B cell (primary cell): ENCODE measurements at regions not wholly inside any gene's neighbourhood (a gene's known extent, or its start where the extent isn't known, plus 50 kb on each side); places are given as distances from the start of the nearest gene placed in this dataset.

ENCODE experiments used
- ATAC-seq: fragments of 200-7000 bp; cut with Tn5 transposase; one replicate; pipeline ENCODE4 v1.10.0; 2021; ENCODE audit warnings: low read depth, mild to moderate bottlenecking, moderate number of reproducible peaks, moderate library complexity
- CTCF ChIA-PET: fragments of 350-600 bp; sonication (Branson Sonifier 250); formaldehyde crosslinking; loops from one replicate; lab custom pipeline; 2021; ENCODE audit warnings: antibody characterized with exemption, inconsistent platforms; lab: Charles Lee
- POLR2A ChIA-PET: fragments of 350-600 bp; sonication (Branson Sonifier 250); formaldehyde crosslinking; loops from one replicate; lab custom pipeline; 2021; ENCODE audit warnings: antibody characterized with exemption; lab: Charles Lee
- DNase-seq: peaks from one replicate; pipeline ENCODE4 v3.0.0; 2013
- H2AFZ ChIP-seq: 2 replicates; pipeline ENCODE4 v1.6.1; 2012; ENCODE audit warnings: mild to moderate bottlenecking, low read depth, low read length; ENCODE audit not compliant: insufficient read depth, poor library complexity, severe bottlenecking
- H3K27ac ChIP-seq, 2 donors: 1 replicate in 1 of 2; 2 replicates in 1 of 2; pipeline ENCODE4 v1.5.1; 2012 to 2013; ENCODE audit warnings: low read length in 2 of 2, mild to moderate bottlenecking in 2 of 2, moderate library complexity in 1 of 2
- H3K27me3 ChIP-seq, 4 experiments: fragments of 200-600 bp in 1 of 4; sonication (generic) in 1 of 4; replicated peaks in 1 of 4; 1 replicate in 2 of 4; 2 replicates in 2 of 4; pipeline versions ENCODE4 v1.6.1 to v1.7.0; 2013 to 2016; ENCODE audit warnings: low read length in 3 of 4, mild to moderate bottlenecking in 2 of 4, mixed read lengths in 1 of 4, moderate library complexity in 1 of 4; ENCODE audit not compliant: insufficient read depth in 4 of 4, control insufficient read depth in 3 of 4; ENCODE audit errors: control extremely low read depth in 1 of 4
- H3K36me3 ChIP-seq, 2 experiments: replicated peaks in 1 of 2; 1 replicate in 1 of 2; 2 replicates in 1 of 2; pipeline versions ENCODE4 v1.6.1 to v1.7.1; 2013; ENCODE audit warnings: low read length in 1 of 2; ENCODE audit not compliant: insufficient read depth in 2 of 2, control insufficient read depth in 1 of 2; ENCODE audit errors: control extremely low read depth in 1 of 2, extremely low read depth in 1 of 2
- H3K4me1 ChIP-seq, 2 donors: fragments of 200-600 bp in 1 of 2; sonication (generic) in 1 of 2; 1 replicate in 1 of 2; 2 replicates in 1 of 2; pipeline versions ENCODE4 v1.5.1 to v1.6.1; 2013 to 2017; ENCODE audit warnings: low read length in 2 of 2; ENCODE audit not compliant: control insufficient read depth in 2 of 2, insufficient read depth in 2 of 2
- H3K4me2 ChIP-seq: replicated peaks from 2 replicates; pipeline ENCODE3; 2012; ENCODE audit warnings: mild to moderate bottlenecking, low read depth, low read length; ENCODE audit not compliant: poor library complexity, severe bottlenecking
- H3K4me3 ChIP-seq, 5 experiments: fragments of 200-600 bp in 1 of 5; sonication (generic) in 1 of 5; 1 replicate in 3 of 5; 2 replicates in 2 of 5; pipeline versions ENCODE4 v1.5.1 to v1.7.0; 2011 to 2016; ENCODE audit warnings: low read length in 4 of 5, mild to moderate bottlenecking in 4 of 5, low read depth in 2 of 5, control low read depth in 1 of 5, moderate library complexity in 1 of 5; ENCODE audit not compliant: insufficient read depth in 1 of 5; ENCODE audit errors: control extremely low read depth in 1 of 5, extremely low read depth in 1 of 5
- H3K79me2 ChIP-seq: fragments of 200-600 bp; sonication (generic); one replicate; pipeline ENCODE4 v1.6.0; 2016; ENCODE audit warnings: low read length; ENCODE audit not compliant: control insufficient read depth, insufficient read depth
- H3K9ac ChIP-seq: fragments of 200-600 bp; sonication (generic); 2 replicates; pipeline ENCODE4 v1.6.1; 2017; ENCODE audit warnings: mild to moderate bottlenecking, low read length, moderate library complexity
- H3K9me3 ChIP-seq, 3 donors: one replicate each; pipeline versions ENCODE4 v1.6.1 to v1.7.1; 2013; ENCODE audit warnings: low read length in 2 of 3; ENCODE audit not compliant: control insufficient read depth in 2 of 3, insufficient read depth in 1 of 3; ENCODE audit errors: control extremely low read depth in 1 of 3
- H4K20me1 ChIP-seq: 2 replicates; pipeline ENCODE4 v1.6.0; 2012; ENCODE audit warnings: mild to moderate bottlenecking, low read length; ENCODE audit not compliant: insufficient read depth, control insufficient read depth, poor library complexity, severe bottlenecking
- H3K27ac Mint-ChIP-seq: one replicate; pipeline ENCODE4 v1.8.0; 2021; ENCODE audit warnings: mixed read lengths
- H3K27me3 Mint-ChIP-seq: one replicate; pipeline ENCODE4 v1.8.0; 2021; ENCODE audit warnings: mixed read lengths
- H3K4me1 Mint-ChIP-seq: one replicate; pipeline ENCODE4 v1.8.0; 2021; ENCODE audit warnings: mixed read lengths
- H3K4me3 Mint-ChIP-seq: one replicate; pipeline ENCODE4 v1.8.0; 2021; ENCODE audit warnings: mixed read lengths
- H3K9me3 Mint-ChIP-seq: one replicate; pipeline ENCODE4 v1.8.0; 2022; ENCODE audit warnings: mixed read lengths; ENCODE audit not compliant: insufficient read depth
- CTCF ChIP-seq: fragments of 200-600 bp; IDR thresholded peaks from one replicate; pipeline ENCODE4 v1.8.0; 2022; ENCODE audit warnings: antibody characterized with exemption, mild to moderate bottlenecking
- EZH2 ChIP-seq: IDR thresholded peaks from 2 replicates; pipeline ENCODE4 v1.6.1; 2012; ENCODE audit warnings: borderline replicate concordance, low read depth, mild to moderate bottlenecking, moderate library complexity, low read length; ENCODE audit not compliant: insufficient read depth, poor library complexity, severe bottlenecking
- WGBS: methylation state at CpG from one replicate; pipeline ENCODE4 v1.1.5; 2013; ENCODE audit warnings: missing lambda C conversion rate; ENCODE audit not compliant: insufficient coverage; 5-methylcytosine and 5-hydroxymethylcytosine counted together
- intact Hi-C: fragments of 100-400 bp; cut with micrococcal nuclease; formaldehyde crosslinking; loops from one replicate; pipeline ENCODE4 v1.10.0; 2022

- Mint-ChIP-seq H3K4me3 (no peak overlapping the region), H3K4me1 (no peaks in the 10 kb centered on the region), H3K27me3 (peaks cover 4% of the 10 kb centered on the region), H3K9me3 (no peaks in the 10 kb centered on the region), H3K27ac (no peak overlapping the region)
- no peak overlapping the region for H3K27ac ChIP-seq
- no CpG with 5 or more reads among the region's 4 CpGs for WGBS
- no peaks in the 10 kb centered on the region for H3K79me2 ChIP-seq
- no peak overlapping the region for H2AFZ ChIP-seq
- no peak overlapping the region for H3K9ac ChIP-seq
- no peak overlapping the region for H3K4me2 ChIP-seq
- H3K36me3 ChIP-seq, result no peaks in the 10 kb centered on the region
- intact Hi-C loops, result no loop called here
- no peak for DNase-seq
- ChIA-PET CTCF (interaction anchor here (0.6 kb wide), 1 partner anchor 26 kb away, joined by 3 read pairs; no protein-coding TSS in a partner anchor), POLR2A (no interaction called here)
- no peak for ATAC-seq
- TF ChIP-seq EZH2 (no peak), CTCF (no peak)
- no peaks in the 10 kb centered on the region for H4K20me1 ChIP-seq
- H3K4me1 ChIP-seq, result no peaks in the 10 kb centered on the region
- no peaks in the 10 kb centered on the region for H3K9me3 ChIP-seq
- no peaks in the 10 kb centered on the region for H3K27me3 ChIP-seq
- no peak overlapping the region for H3K4me3 ChIP-seq
Measured at GRCh38 chr6:113363048-113363798, 493.9 kb upstream of the MARCKS start.

GRCh38 chr6:113363866-113364265, 493.3 kb upstream of the MARCKS start:
- no peak overlapping the region for H2AFZ ChIP-seq
- H3K79me2 ChIP-seq, result no peaks in the 10 kb centered on the region
- POLR2A ChIA-PET, result no interaction called here
- Mint-ChIP-seq H3K27me3 (peaks cover 4% of the 10 kb centered on the region), H3K27ac (no peak overlapping the region), H3K9me3 (no peaks in the 10 kb centered on the region), H3K4me1 (no peaks in the 10 kb centered on the region), H3K4me3 (no peak overlapping the region)
- ATAC-seq, result no peak
- no peaks in the 10 kb centered on the region for H3K36me3 ChIP-seq
- CTCF ChIA-PET, result interaction anchor here (0.7 kb wide), 1 partner anchor 1174 kb away, joined by 4 read pairs; no protein-coding TSS in a partner anchor
- no peak overlapping the region for H3K9ac ChIP-seq
- no peak overlapping the region for H3K4me2 ChIP-seq
- no peak overlapping the region for H3K4me3 ChIP-seq
- TF ChIP-seq CTCF (no peak), EZH2 (no peak)
- H4K20me1 ChIP-seq, result no peaks in the 10 kb centered on the region
- no peak overlapping the region for H3K27ac ChIP-seq
- intact Hi-C loops, result no loop called here
- no peaks in the 10 kb centered on the region for H3K9me3 ChIP-seq
- H3K4me1 ChIP-seq, result no peaks in the 10 kb centered on the region
- DNase-seq, result no peak
- no peaks in the 10 kb centered on the region for H3K27me3 ChIP-seq
